Esophagus muscularis mucosa (tissue), 4 donors: ENCODE measurements at regions not wholly inside any gene's neighbourhood (a gene's known extent, or its start where the extent isn't known, plus 50 kb on each side); places are given as distances from the start of the nearest gene placed in this dataset.
"Not testable (repeated sequence)": the region's sequence is repeated elsewhere in the genome, so short reads cannot be mapped to it uniquely, and the experiment has no call there.

Experiments used
- DNase-seq: peaks from one replicate; pipeline ENCODE4 v3.0.0-alpha.2; 2017; ENCODE audit errors: extremely low spot score
- H3K27ac ChIP-seq, 4 donors: fragments of 200-600 bp; sonication (generic); replicated peaks in 1 of 4; 1 replicate in 3 of 4; 2 replicates in 1 of 4; pipeline ENCODE4 v1.5.1; 2016 to 2019; ENCODE audit warnings: mild to moderate bottlenecking in 1 of 4
- H3K27me3 ChIP-seq, 4 donors: fragments of 200-600 bp; sonication (generic); one replicate each; pipeline versions ENCODE4 v1.5.1 to v1.6.0; 2016 to 2019
- H3K36me3 ChIP-seq, 4 donors: fragments of 200-600 bp; sonication (generic); one replicate each; pipeline ENCODE4 v1.5.1; 2016 to 2019
- H3K4me1 ChIP-seq, 4 donors: fragments of 200-600 bp; sonication (generic); one replicate each; pipeline ENCODE4 v1.5.1; 2016 to 2019
- H3K4me3 ChIP-seq, 4 donors: fragments of 200-600 bp; sonication (generic); 1 replicate in 2 of 4; 2 replicates in 2 of 4; pipeline ENCODE4 v1.5.1; 2016 to 2019; ENCODE audit warnings: mild to moderate bottlenecking in 4 of 4, moderate library complexity in 1 of 4
- H3K9me3 ChIP-seq, 4 donors: fragments of 200-600 bp; sonication (generic); 1 replicate in 3 of 4; 2 replicates in 1 of 4; pipeline ENCODE4 v1.5.1; 2016 to 2019
- EP300 ChIP-seq: sonication (generic); formaldehyde crosslinking; IDR thresholded peaks from one replicate; pipeline ENCODE4 v1.6.1; 2017; ENCODE audit warnings: antibody characterized with exemption
- POLR2A ChIP-seq: fragments of 450-650 bp; IDR thresholded peaks from one replicate; pipeline ENCODE4 v1.6.1; 2017; ENCODE audit warnings: antibody characterized with exemption, moderate library complexity, mild to moderate bottlenecking, low read depth
- POLR2AphosphoS5 ChIP-seq, 2 donors: sonication (generic); formaldehyde crosslinking; IDR thresholded peaks; one replicate each; pipeline ENCODE4 v1.6.1; 2017; ENCODE audit warnings: antibody characterized with exemption in 2 of 2
- WGBS: methylation state at CpG from one replicate; pipeline ENCODE4 v1.1.5; 2018; 5-methylcytosine and 5-hydroxymethylcytosine counted together
- intact Hi-C: fragments of 100-400 bp; cut with DNase I; formaldehyde crosslinking; loops from one replicate; pipeline ENCODE4 v1.15.1; 2023
- TF ChIP-seq, protein P1 (sequence below), 3 experiments: fragments of 200-600 bp in 2 of 3; fragments of 450-650 bp in 1 of 3; sonication (generic) in 2 of 3; IDR thresholded peaks; one replicate each; pipeline ENCODE4 v1.5.1; 2017 to 2019; ENCODE audit warnings: antibody characterized with exemption in 3 of 3, mild to moderate bottlenecking in 2 of 3, moderate library complexity in 1 of 3

- Histone ChIP-seq H3K4me3 (no peak overlapping the region), H3K4me1 (no peaks in the 10 kb centered on the region), H3K36me3 (no peaks in the 10 kb centered on the region), H3K9me3 (no peaks in the 10 kb centered on the region), H3K27me3 (no peaks in the 10 kb centered on the region), H3K27ac (no peak overlapping the region)
- no peak for DNase-seq
- WGBS, result 74% methylated on average over 6 of the region's 6 CpGs
- intact Hi-C loops, result no loop called here
- no peak for TF ChIP-seq EP300
- TF ChIP-seq, protein P1, sequence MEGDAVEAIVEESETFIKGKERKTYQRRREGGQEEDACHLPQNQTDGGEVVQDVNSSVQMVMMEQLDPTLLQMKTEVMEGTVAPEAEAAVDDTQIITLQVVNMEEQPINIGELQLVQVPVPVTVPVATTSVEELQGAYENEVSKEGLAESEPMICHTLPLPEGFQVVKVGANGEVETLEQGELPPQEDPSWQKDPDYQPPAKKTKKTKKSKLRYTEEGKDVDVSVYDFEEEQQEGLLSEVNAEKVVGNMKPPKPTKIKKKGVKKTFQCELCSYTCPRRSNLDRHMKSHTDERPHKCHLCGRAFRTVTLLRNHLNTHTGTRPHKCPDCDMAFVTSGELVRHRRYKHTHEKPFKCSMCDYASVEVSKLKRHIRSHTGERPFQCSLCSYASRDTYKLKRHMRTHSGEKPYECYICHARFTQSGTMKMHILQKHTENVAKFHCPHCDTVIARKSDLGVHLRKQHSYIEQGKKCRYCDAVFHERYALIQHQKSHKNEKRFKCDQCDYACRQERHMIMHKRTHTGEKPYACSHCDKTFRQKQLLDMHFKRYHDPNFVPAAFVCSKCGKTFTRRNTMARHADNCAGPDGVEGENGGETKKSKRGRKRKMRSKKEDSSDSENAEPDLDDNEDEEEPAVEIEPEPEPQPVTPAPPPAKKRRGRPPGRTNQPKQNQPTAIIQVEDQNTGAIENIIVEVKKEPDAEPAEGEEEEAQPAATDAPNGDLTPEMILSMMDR (IDR thresholded peaks at IDR 0.05), result no peak
- no peak for TF ChIP-seq POLR2A
- TF ChIP-seq POLR2AphosphoS5 (IDR thresholded peaks at IDR 0.05), result no peak
Observed at GRCh38 chr9:119881898-119882297, 512.7 kb upstream of the BRINP1 start.

GRCh38 chr9:119880361-119880760 is 511.1 kb upstream of the BRINP1 start:
- intact Hi-C loops, result no loop called here
- no peak overlapping the region for H3K27ac ChIP-seq
- H3K4me3 ChIP-seq, result no peak overlapping the region
- no peaks in the 10 kb centered on the region for H3K9me3 ChIP-seq
- no peaks in the 10 kb centered on the region for H3K4me1 ChIP-seq
- H3K27me3 ChIP-seq, result no peaks in the 10 kb centered on the region
- DNase-seq, result no peak
- no peaks in the 10 kb centered on the region for H3K36me3 ChIP-seq
- no peak for TF ChIP-seq EP300
- 83% methylated on average over 3 of the region's 3 CpGs for WGBS

- Histone ChIP-seq H3K27ac (no peak overlapping the region), H3K4me3 (no peak overlapping the region), H3K36me3 (no peaks in the 10 kb centered on the region), H3K9me3 (no peaks in the 10 kb centered on the region), H3K27me3 (no peaks in the 10 kb centered on the region), H3K4me1 (peaks cover 0 to 3% (median 0%) of the 10 kb centered on the region in 4 donors)
- 79% methylated on average over 6 of the region's 6 CpGs for WGBS
- TF ChIP-seq POLR2A, result no peak
- TF ChIP-seq, protein P1 (IDR thresholded peaks at IDR 0.05), result no peak
- TF ChIP-seq EP300, result no peak
- TF ChIP-seq POLR2AphosphoS5 (IDR thresholded peaks at IDR 0.05), result no peak
- intact Hi-C loops, result no loop called here
- no peak for DNase-seq
Observed at GRCh38 chr9:119877306-119877705, 508.1 kb upstream of the BRINP1 start.

DNA sequence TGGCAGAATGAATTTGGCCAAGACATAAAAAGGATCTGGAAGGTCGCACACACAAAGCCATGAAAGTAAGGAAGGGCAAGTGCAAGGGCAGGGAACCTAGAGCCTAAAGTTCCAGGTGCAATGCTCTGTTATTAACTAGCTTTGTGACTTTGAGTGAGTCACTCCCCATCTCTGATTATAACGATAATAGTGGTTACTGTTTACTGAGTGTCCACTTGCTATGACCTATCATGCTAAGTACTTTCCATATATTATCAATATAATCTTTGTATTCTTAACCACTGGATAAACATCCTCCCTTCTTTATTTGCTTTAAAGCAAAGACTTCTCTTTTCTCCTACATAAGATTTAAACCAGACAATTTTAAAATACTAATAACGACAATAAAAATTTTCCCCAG is 504.6 kb upstream of the BRINP1 start:
- Histone ChIP-seq H3K9me3 (no peaks in the 10 kb centered on the region), H3K36me3 (no peaks in the 10 kb centered on the region), H3K27me3 (no peaks in the 10 kb centered on the region), H3K4me3 (no peak overlapping the region), H3K27ac (no peak overlapping the region), H3K4me1 (peaks cover 0 to 31% (median 5%) of the 10 kb centered on the region in 4 donors)
- no peak for DNase-seq
- TF ChIP-seq EP300, result no peak
- TF ChIP-seq POLR2A, result no peak
- no peak for TF ChIP-seq POLR2AphosphoS5 (IDR thresholded peaks at IDR 0.05)
- TF ChIP-seq, protein P1 (IDR thresholded peaks at IDR 0.05), result no peak
- intact Hi-C loops, result no loop called here
- WGBS, result 84% methylated on average over 3 of the region's 3 CpGs

DNA sequence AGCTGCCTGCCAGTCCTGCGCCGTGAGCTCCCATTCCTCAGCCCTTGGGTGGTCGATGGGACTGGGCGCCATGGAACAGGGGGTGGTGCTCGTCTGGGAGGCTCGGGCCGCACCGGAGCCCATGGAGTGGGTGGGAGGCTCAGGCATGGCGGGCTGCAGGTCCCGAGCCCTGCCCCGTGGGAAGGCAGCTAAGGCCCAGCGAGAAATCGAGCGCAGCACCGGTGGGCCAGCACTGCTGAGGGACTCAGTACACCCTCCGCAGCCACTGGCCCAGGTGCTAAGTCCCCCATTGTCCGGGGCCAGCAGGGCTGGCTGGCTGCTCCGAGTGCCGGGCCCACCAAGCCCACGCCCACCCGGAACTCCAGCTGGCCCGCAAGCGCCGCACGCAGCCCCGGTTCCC is 501.0 kb upstream of the BRINP1 start:
- H3K4me1 ChIP-seq, result peaks cover 0 to 57% (median 18%) of the 10 kb centered on the region in 4 donors
- H3K4me3 ChIP-seq, H3K36me3 ChIP-seq, intact Hi-C loops, DNase-seq, H3K9me3 ChIP-seq, H3K27me3 ChIP-seq: not testable (repeated sequence)
- H3K27ac ChIP-seq, result peak overlapping the region; percentile 57 to 77 (median 66)
- 88% methylated on average over 8 of the region's 26 CpGs for WGBS

GRCh38 chr9:119868694-119869093 is 499.5 kb upstream of the BRINP1 start:
- H3K4me1 ChIP-seq, result peaks cover 0 to 57% (median 18%) of the 10 kb centered on the region in 4 donors
- no peak overlapping the region for H3K4me3 ChIP-seq
- H3K9me3 ChIP-seq, result no peaks in the 10 kb centered on the region
- intact Hi-C loops, result loop anchor here (10.0 kb wide), 1 partner anchor 86 kb away; no protein-coding TSS in a partner anchor
- 34% methylated on average over 5 of the region's 5 CpGs for WGBS
- TF ChIP-seq POLR2A, result no peak
- TF ChIP-seq POLR2AphosphoS5 (IDR thresholded peaks at IDR 0.05), result peak; percentile 65 to 75
- TF ChIP-seq EP300, result peak; percentile 91
- TF ChIP-seq, protein P1 (IDR thresholded peaks at IDR 0.05), result no peak
- no peaks in the 10 kb centered on the region for H3K27me3 ChIP-seq
- no peaks in the 10 kb centered on the region for H3K36me3 ChIP-seq
- H3K27ac ChIP-seq, result peak overlapping the region; percentile 67 to 77 (median 74)
- no peak for DNase-seq
